HG02588 (cell line): ENCODE measurements at regions not wholly inside any gene's neighbourhood (a gene's known extent, or its start where the extent isn't known, plus 50 kb on each side); places are given as distances from the start of the nearest gene placed in this dataset.

Source experiments
- ATAC-seq: cut with Tn5 transposase; IDR thresholded peaks from one replicate; pipeline ENCODE4 v1.9.1; 2021; ENCODE audit warnings: mild to moderate bottlenecking, moderate library complexity; ENCODE audit not compliant: unreplicated experiment

- ATAC-seq: no peak
These were observed 122.8 kb downstream of the PRLHR start for GRCh38 chr10:118472415-118473304.

- no peak for ATAC-seq
These were observed 123.6 kb downstream of the PRLHR start for GRCh38 chr10:118471863-118472262.

- no peak for ATAC-seq
These were observed 125.0 kb downstream of the PRLHR start for GRCh38 chr10:118470470-118470869.

GRCh38 chr10:118467200-118467599 is 125.1 kb upstream of the FAM204A start:
- no peak for ATAC-seq

GRCh38 chr10:118465300-118465874 is 123.3 kb upstream of the FAM204A start:
- ATAC-seq: no peak

- no peak for ATAC-seq
These were observed 121.6 kb upstream of the FAM204A start for GRCh38 chr10:118463740-118464139.

- no peak for ATAC-seq
These were observed 120.3 kb upstream of the FAM204A start for GRCh38 chr10:118462401-118462800.

- ATAC-seq: peak; percentile 77
These were observed 117.6 kb upstream of the FAM204A start for GRCh38 chr10:118459642-118460193.

- no peak for ATAC-seq
These were observed 117.0 kb upstream of the FAM204A start for GRCh38 chr10:118458957-118459641.

- no peak for ATAC-seq
These were observed 115.8 kb upstream of the FAM204A start for GRCh38 chr10:118457824-118458428.

GRCh38 chr10:118455181-118455695 is 113.1 kb upstream of the FAM204A start:
- ATAC-seq: no peak

GRCh38 chr10:118454211-118454610 is 112.1 kb upstream of the FAM204A start:
- no peak for ATAC-seq

GRCh38 chr10:118452098-118452497 is 110.0 kb upstream of the FAM204A start:
- ATAC-seq: no peak

- ATAC-seq: no peak
These were observed 107.4 kb upstream of the FAM204A start for GRCh38 chr10:118449521-118449920.

- ATAC-seq: no peak
These were observed 106.6 kb upstream of the FAM204A start for GRCh38 chr10:118448744-118449143.

GRCh38 chr10:118447478-118448270 is 105.5 kb upstream of the FAM204A start:
- ATAC-seq: no peak

- no peak for ATAC-seq
These were observed 103.4 kb upstream of the FAM204A start for GRCh38 chr10:118445535-118445934.

GRCh38 chr10:118444069-118444468 is 101.9 kb upstream of the FAM204A start:
- ATAC-seq: no peak

GRCh38 chr10:118442032-118442431 is 99.9 kb upstream of the FAM204A start:
- ATAC-seq: no peak

GRCh38 chr10:118439824-118440223 is 97.7 kb upstream of the FAM204A start:
- no peak for ATAC-seq
